Uterus (tissue), 2 donors: ENCODE measurements at regions not wholly inside any gene's neighbourhood (a gene's known extent, or its start where the extent isn't known, plus 50 kb on each side); places are given as distances from the start of the nearest gene placed in this dataset.

Experiments
- CTCF ChIP-seq, 4 experiments: fragments of 200-600 bp in 2 of 4; fragments of 450-650 bp in 2 of 4; sonication (generic) in 2 of 4; IDR thresholded peaks; one replicate each; pipeline ENCODE4 v1.5.1; 2016 to 2019; ENCODE audit warnings: antibody characterized with exemption in 4 of 4, mild to moderate bottlenecking in 2 of 4, moderate library complexity in 1 of 4
- POLR2A ChIP-seq, 2 donors: fragments of 450-650 bp; IDR thresholded peaks; one replicate each; pipeline ENCODE4 v1.6.1; 2016; ENCODE audit warnings: antibody characterized with exemption in 2 of 2, mild to moderate bottlenecking in 1 of 2, moderate library complexity in 1 of 2

GRCh38 chr13:80214521-80214991 lies 126.4 kb downstream of the SPRY2 start:
- TF ChIP-seq CTCF (IDR thresholded peaks at IDR 0.05) = no peak
- no peak for TF ChIP-seq POLR2A (IDR thresholded peaks at IDR 0.05)
